IMR-90 (cell line): ENCODE measurements at regions not wholly inside any gene's neighbourhood (a gene's known extent, or its start where the extent isn't known, plus 50 kb on each side); places are given as distances from the start of the nearest gene placed in this dataset.

Experiments used
- ATAC-seq: fragments of 200-7000 bp; cut with Tn5 transposase; 2 replicates; pipeline ENCODE4 v1.9.1; 2020; ENCODE audit warnings: low read depth, mild to moderate bottlenecking, moderate library complexity
- BruUV-seq: library from RNA; stranded (reverse); fragments of 400-500 nt; replicated peaks from 2 replicates; lab custom pipeline; 2021; lab: Mats Ljungman, UMichigan
- CTCF ChIA-PET: fragments of 300-600 bp; formaldehyde crosslinking; extraction: SDS; loops from one replicate; lab custom pipeline; 2021; ENCODE audit warnings: antibody characterized with exemption; lab: Yijun Ruan, JAX
- POLR2A ChIA-PET: fragments of 300-600 bp; sonication (Branson Sonifier 250); formaldehyde crosslinking; loops from one replicate; lab custom pipeline; 2022; ENCODE audit warnings: antibody characterized with exemption; ENCODE audit not compliant: unreplicated experiment; lab: Charles Lee
- DNase-seq: peaks from one replicate; pipeline ENCODE4 v3.0.0; 2013
- H2AFZ ChIP-seq: replicated peaks from 2 replicates; pipeline ENCODE3; 2013; ENCODE audit warnings: low read length, mild to moderate bottlenecking; ENCODE audit not compliant: poor library complexity
- H2AK5ac ChIP-seq: 2 replicates; pipeline ENCODE4 v1.6.1; 2013; ENCODE audit warnings: low read depth, low read length, inconsistent platforms
- H2AK9ac ChIP-seq: replicated peaks from 2 replicates; pipeline ENCODE3; 2013; ENCODE audit warnings: mild to moderate bottlenecking, low read depth, low read length, moderate library complexity; ENCODE audit not compliant: poor library complexity
- H2BK120ac ChIP-seq: 2 replicates; pipeline ENCODE4 v1.6.1; 2013; ENCODE audit warnings: low read depth, low read length, inconsistent platforms
- H2BK15ac ChIP-seq: 3 replicates; pipeline ENCODE4 v1.6.1; 2013; ENCODE audit warnings: low read depth, low read length, inconsistent platforms
- H2BK20ac ChIP-seq: 2 replicates; pipeline ENCODE4 v1.6.1; 2013; ENCODE audit warnings: low read depth, mild to moderate bottlenecking, inconsistent platforms, low read length, moderate library complexity
- H2BK5ac ChIP-seq: 2 replicates; pipeline ENCODE4 v1.6.1; 2013; ENCODE audit warnings: mild to moderate bottlenecking, low read depth, low read length, inconsistent platforms; ENCODE audit not compliant: poor library complexity, severe bottlenecking
- H3K14ac ChIP-seq: replicated peaks from 2 replicates; pipeline ENCODE4 v1.6.1; 2013; ENCODE audit warnings: low read depth, low read length, inconsistent platforms
- H3K18ac ChIP-seq: 2 replicates; pipeline ENCODE4 v1.6.1; 2013; ENCODE audit warnings: low read depth, low read length, control low read depth
- H3K23ac ChIP-seq: 2 replicates; pipeline ENCODE4 v1.6.1; 2013; ENCODE audit warnings: low read depth, low read length, inconsistent platforms
- H3K27ac ChIP-seq: 2 replicates; pipeline ENCODE4 v1.5.1; 2013; ENCODE audit warnings: mild to moderate bottlenecking, control low read depth, low read length; ENCODE audit not compliant: insufficient read depth
- H3K27me3 ChIP-seq: 2 replicates; pipeline ENCODE4 v1.6.1; 2013; ENCODE audit warnings: low read length; ENCODE audit not compliant: control insufficient read depth, insufficient read depth
- H3K36me3 ChIP-seq: 2 replicates; pipeline ENCODE4 v1.6.1; 2013; ENCODE audit warnings: low read length, mixed read lengths; ENCODE audit not compliant: control insufficient read depth, insufficient read depth
- H3K4ac ChIP-seq: 2 replicates; pipeline ENCODE4 v1.6.1; 2013; ENCODE audit warnings: low read depth, low read length, inconsistent platforms
- H3K4me1 ChIP-seq: 2 replicates; pipeline ENCODE4 v1.6.1; 2013; ENCODE audit warnings: low read length, mixed read lengths; ENCODE audit not compliant: control insufficient read depth, insufficient read depth
- H3K4me2 ChIP-seq: 2 replicates; pipeline ENCODE4 v1.6.1; 2013; ENCODE audit warnings: low read depth, mild to moderate bottlenecking, control low read depth, low read length, moderate library complexity
- H3K4me3 ChIP-seq: 2 replicates; pipeline ENCODE4 v1.5.1; 2013; ENCODE audit warnings: low read depth, mild to moderate bottlenecking, control low read depth, low read length, moderate library complexity; ENCODE audit not compliant: insufficient read depth
- H3K56ac ChIP-seq: 2 replicates; pipeline ENCODE4 v1.6.1; 2013; ENCODE audit warnings: low read length, inconsistent platforms; ENCODE audit not compliant: insufficient read depth; ENCODE audit errors: extremely low read depth
- H3K79me1 ChIP-seq, 2 experiments: 2 replicates each; pipeline ENCODE4 v1.6.1; 2013; ENCODE audit warnings: low read length in 2 of 2, inconsistent platforms in 1 of 2, low read depth in 1 of 2
- H3K9ac ChIP-seq: 2 replicates; pipeline ENCODE4 v1.6.1; 2013; ENCODE audit warnings: low read depth, low read length, control low read depth
- H3K9me1 ChIP-seq: 2 replicates; pipeline ENCODE4 v1.6.1; 2013; ENCODE audit warnings: low read length, inconsistent platforms; ENCODE audit not compliant: insufficient read depth
- H3K9me3 ChIP-seq: 2 replicates; pipeline ENCODE4 v1.6.1; 2013; ENCODE audit warnings: low read length; ENCODE audit not compliant: control insufficient read depth, insufficient read depth
- H4K20me1 ChIP-seq: 2 replicates; pipeline ENCODE4 v1.6.1; 2013; ENCODE audit warnings: low read length, inconsistent platforms; ENCODE audit not compliant: insufficient read depth
- H4K5ac ChIP-seq: 2 replicates; pipeline ENCODE4 v1.6.1; 2013; ENCODE audit warnings: mild to moderate bottlenecking, low read depth, low read length, control low read depth
- H4K8ac ChIP-seq, 2 experiments: 2 replicates each; pipeline ENCODE4 v1.6.1; 2013; ENCODE audit warnings: low read depth in 2 of 2, low read length in 2 of 2, control low read depth in 1 of 2, inconsistent platforms in 1 of 2
- H4K91ac ChIP-seq: 2 replicates; pipeline ENCODE4 v1.6.1; 2013; ENCODE audit warnings: low read depth, low read length, inconsistent platforms; ENCODE audit not compliant: insufficient read depth
- CEBPB ChIP-seq: IDR thresholded peaks from 2 replicates; pipeline ENCODE4 v1.6.1; 2012; ENCODE audit warnings: low read depth, low read length, improper control_type of control experiment
- ELK1 ChIP-seq: fragments of 150-350 bp; IDR thresholded peaks from 2 replicates; pipeline ENCODE4 v1.6.1; 2016; ENCODE audit warnings: low read depth, mild to moderate bottlenecking, low read length, moderate library complexity, borderline replicate concordance
- WGBS, 2 experiments: methylation state at CpG; one replicate each; pipeline versions ENCODE4 v1.1.5 to v1.1.7; 2013; ENCODE audit warnings: missing lambda C conversion rate in 2 of 2; ENCODE audit not compliant: insufficient read length in 1 of 2; ENCODE audit errors: extremely low coverage in 2 of 2; 5-methylcytosine and 5-hydroxymethylcytosine counted together
- dilution Hi-C: fragments of 300-500 bp; cut with HindIII; formaldehyde crosslinking; loops from one replicate; pipeline ENCODE4 v1.14.3; 2018; ENCODE audit warnings: low sequenced_read_pairs; ENCODE audit not compliant: unreplicated experiment
- in situ Hi-C: fragments of 300-500 bp; cut with MboI; formaldehyde crosslinking; loops from 3 replicates; pipeline ENCODE4 v1.14.3; 2019; ENCODE audit warnings: low sequenced_read_pairs, inconsistent platforms, mixed read lengths
- intact Hi-C: fragments of 100-400 bp; cut with micrococcal nuclease; formaldehyde crosslinking; loops from 2 replicates; pipeline ENCODE4 v1.10.0; 2022

GRCh38 chr9:105148328-105149006 lies 96.0 kb upstream of the SLC44A1 start:
- Histone ChIP-seq H2AK9ac (no peak overlapping the region), H2AFZ (no peak overlapping the region), H3K18ac (no peak overlapping the region), H3K23ac (no peak overlapping the region), H3K79me1 (no peaks in the 10 kb centered on the region), H2BK120ac (0 out of 2 replicates have a peak overlapping the region, but pooled peaks have one; percentile 10), H3K9ac (no peak overlapping the region), H3K9me1 (peaks cover 7% of the 10 kb centered on the region; the same call in 1 of the 2 replicates), H4K20me1 (no peaks in the 10 kb centered on the region), H2AK5ac (peak overlapping the region; percentile 34; the same call in 1 of the 2 replicates), H3K27me3 (no peaks in the 10 kb centered on the region), H3K9me3 (no peaks in the 10 kb centered on the region), H2BK20ac (no peak overlapping the region), H2BK15ac (no peak overlapping the region), H4K8ac (no peak overlapping the region), H4K5ac (no peak overlapping the region), H3K14ac (peak overlapping the region; percentile 54), H3K36me3 (no peaks in the 10 kb centered on the region), H3K56ac (no peak overlapping the region), H3K4me1 (peaks cover 9% of the 10 kb centered on the region), H3K27ac (no peak overlapping the region), H2BK5ac (no peak overlapping the region), H3K4me2 (no peak overlapping the region), H3K4me3 (no peak overlapping the region), H4K91ac (no peak overlapping the region), H3K4ac (no peak overlapping the region)
- ChIA-PET CTCF (interaction anchor here (0.8 to 1.2 kb wide), 2 partner anchors 9 to 222 kb away, joined by 3 to 4 read pairs; no protein-coding TSS in a partner anchor), POLR2A (interaction anchor here (0.7 kb wide), 1 partner anchor 221 kb away, joined by 3 read pairs; no protein-coding TSS in a partner anchor)
- no CpG with 5 or more reads among the region's 1 CpG for WGBS, 2 experiments
- intact Hi-C loops: no loop called here
- peak; percentile 64 for ATAC-seq
- BruUV-seq: no TSS peak
- no peak for DNase-seq
- dilution Hi-C loops: no loop called here
- in situ Hi-C loops: loop anchor here (10.0 to 25.0 kb wide), 2 partner anchors 64 to 161 kb away; no protein-coding TSS in a partner anchor
- TF ChIP-seq CEBPB: peak; percentile 85
- no peak for TF ChIP-seq ELK1
